ENCODE measurements at regions not wholly inside any gene's neighbourhood (a gene's known extent, or its start where the extent isn't known, plus 50 kb on each side); places are given as distances from the start of the nearest gene placed in this dataset.

DNA sequence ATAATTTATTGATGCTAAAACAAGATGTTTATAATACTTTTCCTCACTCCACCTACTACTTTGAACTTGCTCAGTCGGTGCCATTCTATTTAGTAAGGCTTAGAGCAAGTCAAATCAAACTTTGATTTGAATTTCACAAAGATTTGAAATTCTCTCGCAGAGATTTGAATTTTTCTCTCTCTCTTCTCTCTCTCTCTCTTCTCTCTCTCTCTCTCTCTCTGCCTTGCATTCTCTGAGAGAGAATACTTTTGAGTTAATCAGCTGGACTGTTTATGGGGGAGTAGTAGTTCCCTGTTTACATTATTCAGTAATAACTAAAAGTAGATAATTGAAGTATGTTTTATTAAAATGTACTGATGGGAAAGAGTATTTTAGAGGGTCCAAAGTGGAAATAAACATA lies 488.5 kb upstream of the ANKRD30A start:
- TF ChIP-seq CTCF (IDR thresholded peaks at IDR 0.05) (no peak), POLR2A (IDR thresholded peaks at IDR 0.05) (no peak)
